NCI-H446 treated with DMSO at 0.1 percent for 48 hours (cell line): ENCODE measurements at regions not wholly inside any gene's neighbourhood (a gene's known extent, or its start where the extent isn't known, plus 50 kb on each side); places are given as distances from the start of the nearest gene placed in this dataset.

ENCODE experiments used
- DNase-seq: peaks from one replicate; lab custom pipeline; 2025; lab: John Stamatoyannopoulos, UW

DNA sequence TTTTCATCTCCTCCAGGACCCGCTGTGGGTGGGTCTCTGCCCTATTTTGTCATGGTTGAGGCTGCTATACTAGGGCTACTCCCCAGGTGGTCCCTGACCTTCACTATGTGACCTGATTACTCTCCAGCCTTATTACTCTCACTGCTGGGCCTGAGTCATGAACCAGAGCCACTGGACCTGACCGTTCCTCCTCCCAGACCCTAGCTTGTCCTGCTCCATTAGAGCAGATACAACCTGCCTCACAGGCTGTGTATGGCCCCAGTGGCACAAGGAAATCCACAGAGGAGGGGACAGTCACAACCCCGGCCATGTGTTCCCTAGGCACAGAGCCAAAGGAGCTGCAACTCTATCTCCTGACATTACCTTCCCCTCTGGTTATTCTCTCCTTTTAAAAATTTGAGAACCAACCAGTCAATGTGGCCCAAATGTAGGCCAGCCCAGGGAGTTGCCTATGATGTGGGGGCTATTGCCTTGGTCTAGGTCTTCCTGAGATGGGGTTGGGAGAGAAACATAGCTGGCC lies 96.0 kb upstream of the FSTL4 start:
- DNase-seq = no peak

DNA sequence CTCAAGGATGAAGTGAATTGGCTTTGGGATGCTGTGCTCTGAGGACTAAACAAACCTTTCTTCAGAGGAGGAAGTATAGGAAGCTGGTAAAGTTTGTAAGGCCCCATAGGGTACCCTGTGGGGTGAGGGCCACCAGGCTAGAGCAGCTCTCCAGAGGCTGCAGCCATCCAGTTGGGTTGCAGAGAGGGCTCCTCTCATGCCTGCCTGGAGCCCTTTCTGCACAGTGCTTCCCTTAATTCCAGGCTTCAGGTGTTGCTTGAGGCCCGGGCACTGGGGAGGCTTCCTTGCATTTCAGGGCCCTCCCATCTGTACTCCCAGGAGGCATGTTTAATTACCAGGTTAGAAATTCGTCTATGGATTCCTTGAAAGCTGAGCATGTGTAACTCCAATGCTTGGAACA lies 95.3 kb upstream of the FSTL4 start:
- DNase-seq = no peak

DNA sequence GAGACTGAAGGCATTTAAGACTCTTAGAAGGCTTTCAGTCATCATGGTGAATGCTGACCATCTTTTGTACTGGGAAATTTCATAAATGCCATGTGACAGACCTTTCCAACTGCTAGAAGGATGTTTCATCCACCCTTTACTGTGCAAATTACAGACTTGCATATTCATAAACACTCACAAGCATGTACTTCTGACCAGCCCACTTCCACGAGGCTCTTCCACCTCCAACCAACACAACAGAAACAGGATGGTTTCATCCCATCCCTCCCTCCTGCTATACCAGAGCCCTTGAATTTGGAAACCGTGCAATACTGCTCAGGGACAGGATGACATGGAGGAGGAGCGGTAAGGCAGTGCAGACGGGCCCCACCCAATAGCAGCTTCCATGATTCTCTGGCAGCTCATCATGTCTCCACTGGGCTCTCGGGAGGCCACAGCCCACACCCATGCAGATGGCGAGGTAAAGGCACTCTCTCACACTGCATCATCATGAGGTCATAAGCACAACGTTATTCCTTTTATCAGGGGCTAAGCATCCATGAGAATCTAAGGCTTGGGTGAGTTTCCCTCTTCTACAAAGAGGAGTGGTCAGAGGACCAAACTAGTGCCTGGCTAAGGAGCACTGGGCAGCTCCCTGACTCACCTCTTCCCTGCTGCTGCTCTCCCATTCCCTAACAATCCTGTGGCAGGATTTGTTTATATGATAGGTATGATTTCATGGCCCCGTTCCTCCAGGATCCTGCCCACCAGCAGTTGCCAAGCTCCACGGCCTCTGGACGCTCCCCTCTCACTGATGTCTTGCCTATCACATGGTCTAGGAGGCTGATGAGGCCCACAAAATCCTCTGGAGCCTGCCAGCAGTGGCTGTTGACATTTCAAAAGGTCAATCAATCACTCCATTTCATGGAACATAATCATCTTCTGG lies 94.4 kb upstream of the FSTL4 start:
- DNase-seq = no peak

DNA sequence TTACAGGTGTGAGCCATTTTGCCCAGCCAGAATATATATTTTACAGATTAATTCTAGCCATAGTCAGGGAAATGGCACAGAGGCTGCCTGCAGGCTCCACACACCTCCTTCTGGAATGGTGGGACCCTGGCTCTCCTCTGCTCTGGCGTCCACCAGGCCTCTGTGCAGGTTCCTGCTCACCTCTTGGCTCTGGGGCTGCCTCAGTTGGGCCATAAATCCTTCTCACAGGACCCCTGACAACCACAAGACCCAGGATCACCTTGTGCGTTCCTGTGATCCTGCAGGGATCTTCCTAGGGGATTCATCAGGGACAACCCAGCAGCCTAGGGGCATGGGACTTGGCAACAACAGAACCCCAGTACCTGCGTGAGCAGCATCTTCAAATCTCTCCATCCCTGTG lies 93.0 kb upstream of the FSTL4 start:
- no peak for DNase-seq

GRCh38 chr5:133704411-133704810 lies 92.1 kb upstream of the FSTL4 start:
- no peak for DNase-seq

DNA sequence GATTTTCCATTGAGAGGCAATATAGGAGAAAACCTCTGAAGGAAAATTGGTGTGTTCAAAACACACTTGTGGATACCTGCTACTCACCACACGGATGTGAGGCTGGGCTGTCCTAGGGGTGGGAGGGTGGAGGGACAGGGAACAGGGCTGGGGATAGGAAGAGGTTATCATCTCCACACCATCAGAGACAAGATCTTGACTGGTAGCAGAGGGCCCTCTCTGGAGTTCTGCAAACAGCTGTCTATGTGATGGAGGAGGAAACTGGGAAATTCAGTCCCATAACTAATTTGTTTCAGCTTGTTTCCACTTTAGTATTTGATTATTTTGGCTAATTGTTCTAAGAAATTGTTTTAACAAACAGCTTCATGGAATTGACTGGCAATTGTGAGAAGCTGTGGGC lies 91.6 kb upstream of the FSTL4 start:
- no peak for DNase-seq

DNA sequence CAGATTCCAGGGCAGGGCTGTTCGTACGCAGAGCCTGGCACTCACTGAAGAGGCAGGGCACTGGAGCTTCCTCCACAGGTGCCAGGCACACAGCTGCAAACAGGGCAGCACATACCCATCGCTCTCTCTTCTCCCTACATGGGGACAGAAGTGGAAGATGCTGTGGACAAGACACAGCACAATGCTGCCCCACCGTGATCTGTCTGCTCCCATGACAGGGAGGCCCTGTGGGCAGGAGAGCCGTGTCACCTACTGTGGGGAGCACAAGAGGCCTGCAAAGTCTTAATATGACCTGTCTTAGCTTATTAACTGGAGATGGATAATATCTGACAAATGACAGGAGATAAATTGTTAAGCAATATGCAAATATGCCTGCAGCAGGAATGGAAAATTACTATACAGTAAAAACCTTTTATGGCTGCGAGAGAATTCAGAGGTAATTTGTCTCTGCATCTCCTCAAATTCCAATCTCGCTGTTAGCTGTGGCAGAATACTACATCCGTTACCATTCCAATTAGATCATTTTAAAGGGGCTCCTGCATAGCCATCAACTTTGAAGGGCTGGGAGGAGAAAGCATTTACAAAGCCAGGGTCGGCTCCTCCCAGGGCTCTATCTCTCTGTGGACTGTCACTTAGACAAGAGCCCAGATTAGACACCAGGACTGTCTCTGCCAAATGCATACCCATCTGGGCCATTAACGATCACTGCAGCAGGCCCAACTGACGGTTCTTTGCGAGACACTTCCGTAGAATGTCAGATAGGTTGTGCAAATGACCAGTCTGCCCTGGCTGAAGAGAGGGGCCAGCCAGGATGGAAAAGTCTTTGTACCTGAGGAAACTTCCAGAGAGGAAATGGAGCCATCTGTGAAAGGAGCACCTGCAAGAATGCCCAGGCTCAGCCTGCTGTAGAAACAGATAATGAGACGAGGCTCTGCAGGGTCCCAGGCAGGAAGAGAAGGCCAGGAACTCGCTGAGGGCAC lies 90.7 kb upstream of the FSTL4 start:
- no peak for DNase-seq

GRCh38 chr5:133701871-133702270 lies 89.5 kb upstream of the FSTL4 start:
- DNase-seq = no peak

DNA sequence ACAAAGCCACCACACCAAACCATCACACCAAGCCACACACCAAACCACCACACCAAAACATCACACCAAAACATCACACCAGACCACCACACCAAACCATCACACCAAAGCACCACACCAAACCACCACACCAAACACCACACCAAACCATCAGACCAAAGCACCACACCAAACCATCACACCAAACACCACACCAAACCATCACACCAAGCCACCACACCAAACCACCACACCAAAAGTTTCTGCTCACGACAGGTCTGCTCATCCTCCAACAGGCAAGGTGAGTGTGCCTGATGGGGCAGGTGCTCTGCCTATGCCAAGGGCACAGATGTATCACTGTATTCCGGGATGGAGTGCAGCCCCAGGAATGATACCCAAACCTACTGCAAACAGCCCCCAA lies 87.9 kb upstream of the FSTL4 start:
- DNase-seq = no peak

DNA sequence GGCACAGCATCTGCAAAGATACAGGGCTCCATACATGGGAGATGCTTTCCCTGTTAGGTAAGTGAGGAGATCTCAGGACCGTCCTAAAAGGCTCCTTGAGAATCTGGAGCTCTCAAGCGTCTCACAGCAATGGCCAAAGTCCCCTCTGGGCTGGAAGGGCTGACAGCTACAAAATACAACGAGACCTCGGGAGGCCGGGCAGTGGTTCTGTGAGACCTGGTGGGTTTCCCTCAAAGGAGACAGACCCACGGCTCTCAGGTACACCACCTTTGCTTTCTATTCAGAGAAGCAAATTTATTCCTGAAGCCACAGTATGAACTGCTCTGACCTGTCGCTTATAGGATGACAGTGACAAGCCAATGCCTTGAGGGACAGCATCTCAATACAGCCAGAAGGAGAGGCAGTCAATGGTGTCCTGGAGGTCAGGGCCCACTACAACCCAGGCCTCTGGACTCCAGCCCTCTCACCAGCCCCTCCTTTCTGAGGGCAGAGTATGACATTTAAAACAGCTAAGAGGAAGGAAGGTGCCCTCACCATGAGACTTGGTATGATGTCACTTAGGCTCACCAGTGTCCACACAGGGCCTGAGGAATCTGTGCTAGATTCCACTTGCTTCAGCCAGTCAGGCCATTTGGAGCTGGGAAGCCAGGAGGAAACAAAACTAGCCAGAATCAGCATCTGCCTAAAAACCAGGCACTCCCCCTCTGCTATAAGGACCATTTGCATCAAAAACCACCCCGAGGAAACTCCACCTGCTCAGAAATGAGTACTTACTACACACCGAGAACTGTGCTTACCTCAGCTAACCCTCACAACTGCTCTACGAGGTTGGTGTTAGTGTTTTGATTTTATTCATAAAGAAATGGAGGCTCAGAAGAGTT lies 86.5 kb upstream of the FSTL4 start:
- no peak for DNase-seq

- no peak for DNase-seq
These were observed 85.9 kb upstream of the FSTL4 start for GRCh38 chr5:133698259-133698554.

GRCh38 chr5:133697536-133698258 lies 85.4 kb upstream of the FSTL4 start:
- DNase-seq = no peak

- no peak for DNase-seq
These were observed 84.6 kb upstream of the FSTL4 start for GRCh38 chr5:133696782-133697507.

DNA sequence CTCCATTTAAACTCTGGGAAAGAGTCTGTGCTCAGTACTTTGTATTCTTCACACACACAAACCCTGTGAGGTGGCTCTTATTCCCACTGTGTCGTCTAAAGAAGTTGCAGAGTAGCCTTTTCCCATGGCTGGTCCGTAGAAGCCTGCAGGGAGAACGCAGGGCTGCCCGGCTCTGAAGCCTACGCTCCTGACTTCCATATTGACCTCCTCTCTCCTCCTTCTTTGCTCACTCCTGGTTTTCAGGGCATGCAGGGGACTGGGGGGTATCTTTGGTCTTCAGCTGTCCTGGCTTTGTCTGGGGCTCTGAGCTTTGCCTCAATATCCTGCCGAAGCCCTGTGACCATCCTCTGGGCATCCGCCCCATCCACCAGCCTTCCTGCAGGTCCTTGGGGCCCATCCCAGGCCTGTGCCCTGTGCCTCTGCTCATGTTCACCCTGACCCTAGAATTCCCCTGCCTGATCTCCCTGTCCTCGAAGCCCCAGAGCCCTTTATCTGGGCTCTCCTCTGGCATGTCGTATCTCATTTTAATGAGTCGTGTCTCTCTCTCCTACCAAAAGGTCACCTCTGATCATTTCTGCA lies 83.8 kb upstream of the FSTL4 start:
- no peak for DNase-seq

DNA sequence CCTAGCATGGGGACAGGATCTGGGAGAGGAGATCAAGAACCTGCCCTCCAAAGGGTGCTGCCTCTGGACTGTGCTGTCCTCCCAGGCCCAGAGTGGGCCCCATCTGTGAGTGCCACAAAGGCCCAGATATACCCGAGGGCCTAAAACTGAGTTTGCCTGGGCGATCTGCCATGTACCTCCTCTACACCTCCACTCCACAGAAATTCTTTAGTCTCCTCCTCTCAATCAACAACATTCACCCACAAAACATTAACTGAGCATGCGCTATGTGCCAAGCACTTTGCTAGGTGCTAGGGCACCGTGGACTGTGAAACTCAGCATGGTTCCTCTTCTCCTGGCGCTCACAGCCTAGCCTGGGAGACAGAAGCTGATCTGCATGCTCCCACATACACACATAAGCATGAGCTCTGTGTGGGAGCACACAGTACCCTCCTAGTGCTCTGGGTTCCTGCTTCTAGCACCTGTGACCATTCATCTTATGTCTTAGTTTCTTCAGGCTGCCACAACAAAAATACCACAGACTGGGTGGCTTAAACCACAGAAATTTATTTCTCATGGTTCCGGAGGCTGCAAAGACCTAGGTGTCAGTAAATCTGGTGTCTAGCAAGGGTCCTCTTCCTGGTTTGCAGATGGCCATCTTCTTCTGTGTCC lies 82.0 kb upstream of the FSTL4 start:
- DNase-seq = no peak

GRCh38 chr5:133691448-133691847 lies 79.1 kb upstream of the FSTL4 start:
- no peak for DNase-seq

DNA sequence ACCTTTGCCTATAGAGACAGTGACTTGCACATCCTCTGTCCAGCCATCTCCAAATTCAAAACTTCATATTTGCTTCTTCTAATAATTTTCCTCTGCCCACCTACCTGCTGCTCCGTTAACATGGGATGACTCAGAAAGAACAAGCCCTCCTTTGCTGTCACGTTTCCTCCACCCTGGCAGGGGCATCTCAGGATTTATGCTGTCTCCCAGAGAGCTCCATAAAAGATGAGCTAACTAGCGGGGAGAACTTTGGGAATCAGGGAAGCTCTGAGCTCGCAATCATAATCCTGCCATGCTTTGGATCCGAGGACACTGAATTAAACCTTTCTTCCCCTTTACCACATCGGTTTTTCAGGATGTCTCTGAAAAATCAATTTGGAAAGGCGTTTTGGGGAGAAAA lies 78.4 kb upstream of the FSTL4 start:
- no peak for DNase-seq

GRCh38 chr5:133688391-133688790 lies 76.0 kb upstream of the FSTL4 start:
- DNase-seq = no peak

DNA sequence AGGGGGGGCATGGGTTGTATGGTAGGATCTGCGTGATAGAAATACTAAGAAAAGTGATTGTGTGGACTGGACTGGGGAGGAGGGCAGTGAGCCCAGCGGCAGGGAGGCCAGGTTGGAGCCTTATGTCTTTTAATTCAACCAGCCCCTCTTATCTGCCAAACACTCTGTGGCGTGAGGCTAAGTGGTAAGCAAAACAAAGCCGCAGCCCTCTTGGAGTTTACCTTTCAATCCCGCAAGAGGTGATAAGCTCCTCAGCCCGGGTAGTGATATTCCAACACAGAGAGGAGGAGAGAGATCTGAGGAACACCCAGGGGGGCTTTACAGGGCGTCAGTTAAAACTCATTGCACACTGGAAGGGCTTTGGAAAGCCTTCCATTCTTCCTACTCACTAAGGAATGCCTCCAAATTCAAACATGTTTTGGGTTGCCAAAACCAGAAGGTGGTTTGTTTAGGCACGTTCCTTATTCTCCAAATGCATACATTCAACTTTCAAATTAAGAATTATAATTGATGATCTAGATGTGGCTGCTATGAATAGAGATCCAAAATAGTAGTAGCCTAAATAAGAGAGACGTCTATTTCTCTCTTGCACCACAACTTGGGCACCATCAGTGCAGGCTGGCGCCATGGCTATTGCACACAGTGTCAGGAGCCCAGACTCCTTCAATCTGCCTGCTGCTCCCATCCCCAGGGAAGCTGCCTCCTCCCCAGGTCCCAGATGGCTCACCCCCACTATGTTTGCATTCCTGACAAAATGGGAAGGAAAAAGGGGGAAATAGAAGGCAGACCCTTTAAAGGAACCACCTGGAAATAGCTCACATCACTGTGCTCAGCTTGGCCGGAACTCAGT lies 75.1 kb upstream of the FSTL4 start:
- no peak for DNase-seq
